ENCODE measurements at regions not wholly inside any gene's neighbourhood (a gene's known extent, or its start where the extent isn't known, plus 50 kb on each side); places are given as distances from the start of the nearest gene placed in this dataset.

DNA sequence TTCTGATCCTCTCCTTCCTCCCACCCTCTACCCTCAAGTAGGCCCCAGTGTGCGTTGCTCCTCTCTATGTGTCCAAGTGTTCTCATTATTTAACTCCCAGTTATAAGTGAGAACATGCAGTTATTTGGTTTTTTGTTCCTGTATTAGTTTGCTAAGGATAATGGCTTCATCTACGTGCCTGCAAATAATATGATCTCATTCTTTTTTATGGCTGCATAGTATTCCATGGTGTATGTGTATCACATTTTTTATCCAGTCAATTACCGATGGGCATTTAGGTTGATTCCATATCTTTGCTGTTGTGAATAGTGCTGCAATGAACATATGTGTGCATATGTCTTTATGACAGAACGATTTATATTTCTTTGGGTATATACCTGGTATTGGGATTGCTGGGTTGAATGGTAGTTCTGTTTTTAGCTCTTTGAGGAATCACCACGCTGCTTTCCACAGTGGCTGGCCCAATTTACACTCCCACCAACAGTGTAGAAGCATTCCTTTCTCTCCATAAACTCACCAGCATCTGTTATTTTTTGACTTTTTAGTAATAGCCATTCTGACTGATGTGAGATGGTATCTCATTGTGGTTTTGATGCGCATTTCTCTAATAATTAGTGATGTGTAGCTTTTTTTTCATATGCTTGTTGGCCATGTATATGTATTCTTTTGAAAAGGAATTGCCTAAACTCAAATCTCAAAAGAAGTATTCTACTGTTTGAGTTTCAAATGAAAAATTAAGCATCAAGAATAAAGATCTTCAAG, 116.9 kb downstream of the ETS2 start:
- TF ChIP-seq CTCF (IDR thresholded peaks at IDR 0.05; ENCODE audit: low read depth, low read length): no peak
- no peak for DNase-seq (ENCODE audit: extremely low read depth, low read depth)

DNA sequence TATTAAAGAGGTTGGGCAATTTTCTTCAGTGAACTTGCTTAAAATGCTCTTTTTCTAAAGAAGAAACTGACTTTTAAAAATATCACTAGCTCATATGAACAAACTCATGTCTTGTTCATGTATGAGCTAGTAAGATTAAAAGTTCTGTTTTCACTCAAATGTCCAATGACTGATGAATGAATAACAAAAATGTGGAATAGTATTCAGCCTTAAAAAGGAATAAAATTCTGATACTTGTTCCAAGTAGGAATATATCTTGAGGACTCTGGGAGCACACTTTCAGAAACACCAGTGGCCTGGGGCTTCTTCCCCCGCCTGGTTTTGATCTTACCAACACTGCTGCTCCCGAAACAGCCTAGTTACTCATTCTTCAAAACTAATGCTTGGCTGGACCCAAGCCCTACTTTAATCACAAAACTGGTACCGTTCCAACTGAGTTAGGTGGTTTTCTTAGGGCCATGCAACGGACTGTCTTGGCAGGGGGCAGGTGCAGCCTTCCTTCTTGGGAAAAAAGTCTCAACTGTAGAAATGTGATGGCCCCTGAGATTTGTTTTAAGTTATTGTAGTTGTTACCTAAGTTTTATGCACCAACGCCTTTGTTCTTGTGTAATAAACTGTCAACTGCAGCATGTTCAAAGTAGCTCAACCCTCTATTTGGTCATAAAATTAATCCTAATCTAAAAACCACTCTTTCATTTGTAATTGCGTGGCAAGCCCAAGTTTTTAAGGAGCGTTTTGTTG, 116.0 kb downstream of the ETS2 start:
- no peak for TF ChIP-seq CTCF (IDR thresholded peaks at IDR 0.05; ENCODE audit: low read depth, low read length)
- DNase-seq (ENCODE audit: extremely low read depth, low read depth): no peak

DNA sequence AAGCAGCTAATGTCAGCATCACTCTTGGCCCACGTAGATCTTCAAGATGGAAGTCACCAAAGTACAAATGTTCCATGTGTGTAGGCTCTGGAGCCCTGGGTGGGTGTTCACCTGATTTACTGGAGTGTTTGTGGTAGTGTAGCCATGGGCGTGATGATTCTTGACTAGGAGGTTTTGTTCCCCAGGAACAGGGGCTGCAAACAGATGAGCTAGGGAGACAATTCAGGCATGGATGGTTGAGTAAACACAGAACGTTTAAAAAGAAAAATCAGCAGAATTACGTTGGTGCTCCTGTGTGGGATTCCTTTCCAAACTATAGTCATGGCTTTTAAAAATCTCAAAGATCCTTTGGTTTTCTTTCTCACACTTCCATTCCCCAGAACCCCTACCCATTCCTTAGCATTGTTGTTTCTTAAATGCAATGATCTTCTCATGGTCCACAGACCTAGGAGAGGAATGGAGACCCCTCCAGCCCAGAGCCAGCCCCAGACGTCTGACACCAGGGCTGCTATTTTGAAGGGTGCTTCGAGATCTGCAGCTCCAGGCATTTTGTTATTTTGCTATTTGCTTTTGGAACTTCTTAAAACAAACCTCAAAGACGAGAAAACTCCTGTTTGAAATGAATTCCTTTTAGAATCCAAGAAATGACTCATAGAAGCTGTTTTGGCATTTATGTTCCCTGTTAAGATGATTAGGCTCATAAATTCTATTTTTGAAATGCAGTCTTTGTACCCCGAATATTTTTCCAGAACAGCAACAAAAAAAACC, 115.1 kb downstream of the ETS2 start:
- no peak for TF ChIP-seq CTCF (IDR thresholded peaks at IDR 0.05; ENCODE audit: low read depth, low read length)

GRCh38 chr21:38918607-38919346, 113.0 kb downstream of the ETS2 start:
- no peak for TF ChIP-seq CTCF (IDR thresholded peaks at IDR 0.05; ENCODE audit: low read depth, low read length)
- no peak for DNase-seq (ENCODE audit: extremely low read depth, low read depth)

More for the DNA sequence above, 115.1 kb downstream of the ETS2 start:
- DNase-seq (ENCODE audit: extremely low read depth, low read depth): no peak

- no peak for TF ChIP-seq CTCF (IDR thresholded peaks at IDR 0.05; ENCODE audit: low read depth, low read length)
- no peak for DNase-seq (ENCODE audit: extremely low read depth, low read depth)
Measured at GRCh38 chr21:38917043-38917774, 111.5 kb downstream of the ETS2 start.

- no peak for DNase-seq (ENCODE audit: extremely low read depth, low read depth)
- no peak for TF ChIP-seq CTCF (IDR thresholded peaks at IDR 0.05; ENCODE audit: low read depth, low read length)
Measured at GRCh38 chr21:38916214-38916964, 110.7 kb downstream of the ETS2 start.

All from AG09319 (cell line).